Hematopoietic multipotent progenitor cell treated with erythropoietin and hydrocortisone succinate and interleukin-3 and kit ligand, for 8 days (in vitro differentiated cells): ENCODE measurements at regions not wholly inside any gene's neighbourhood (a gene's known extent, or its start where the extent isn't known, plus 50 kb on each side); places are given as distances from the start of the nearest gene placed in this dataset.

Experiments
- DNase-seq: peaks from one replicate; pipeline ENCODE4 v3.0.0-alpha.2; 2015

DNA sequence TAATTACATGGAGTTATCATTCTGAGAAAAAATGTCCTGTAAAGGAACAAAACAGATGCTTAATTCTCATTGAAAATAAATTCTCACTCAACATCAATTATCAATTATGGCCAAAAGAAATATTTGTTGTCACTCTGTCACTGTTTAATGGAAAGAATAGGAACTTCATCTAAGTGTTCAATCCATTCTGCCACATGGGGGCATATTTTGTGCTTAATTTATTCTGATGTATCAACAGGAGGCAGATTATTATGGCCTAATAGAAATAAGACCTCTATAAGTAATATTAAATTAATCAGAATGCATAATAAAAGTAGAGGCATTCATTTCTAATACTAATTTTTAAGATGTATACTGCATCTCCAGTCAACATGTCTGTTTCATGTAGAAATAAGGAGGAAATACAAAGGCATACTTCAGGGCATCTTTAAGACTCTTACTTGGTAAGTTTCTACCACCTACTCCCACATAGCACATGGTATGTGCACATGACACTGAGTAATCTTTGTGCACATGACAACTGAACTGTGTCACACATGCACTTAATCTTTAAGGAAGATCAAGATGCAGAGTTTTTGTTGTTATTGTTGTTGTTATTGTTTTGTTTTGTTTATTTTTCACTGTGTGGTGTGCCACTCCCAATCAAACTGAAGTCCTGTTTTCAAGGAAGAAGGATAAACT, 420.4 kb upstream of the SEMA3A start:
- DNase-seq, result no peak

DNA sequence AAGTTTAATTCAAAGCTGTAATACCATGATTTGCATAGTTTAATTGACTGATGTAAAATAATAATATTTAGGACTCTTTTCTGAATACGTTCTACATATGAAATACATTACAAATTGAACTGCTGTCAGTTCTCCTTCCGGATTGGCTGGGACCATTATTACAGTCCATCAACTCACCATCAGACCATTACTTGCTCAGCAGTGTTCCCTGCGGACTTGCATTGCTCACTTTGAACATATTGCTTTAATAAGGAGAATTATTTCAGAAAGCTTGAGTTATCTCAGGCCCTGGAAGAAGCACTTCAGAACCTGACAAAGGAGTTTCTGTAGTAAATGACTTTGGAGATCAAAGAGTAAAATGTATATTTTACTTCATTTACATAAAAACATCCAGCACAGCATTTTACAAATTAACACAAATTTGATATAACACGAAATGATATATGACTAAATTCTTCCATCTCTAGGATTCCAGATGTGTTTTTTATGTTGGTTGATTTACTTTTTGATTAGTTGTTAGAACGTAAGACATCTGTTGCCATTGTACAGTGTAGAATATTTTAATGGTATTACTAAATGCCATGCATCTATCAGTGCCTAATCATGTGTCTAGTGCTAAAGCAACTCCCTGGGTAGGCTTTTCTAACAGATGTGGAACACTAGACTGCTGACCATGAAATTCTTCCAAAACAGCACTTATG, 418.5 kb upstream of the SEMA3A start:
- DNase-seq, result no peak

DNA sequence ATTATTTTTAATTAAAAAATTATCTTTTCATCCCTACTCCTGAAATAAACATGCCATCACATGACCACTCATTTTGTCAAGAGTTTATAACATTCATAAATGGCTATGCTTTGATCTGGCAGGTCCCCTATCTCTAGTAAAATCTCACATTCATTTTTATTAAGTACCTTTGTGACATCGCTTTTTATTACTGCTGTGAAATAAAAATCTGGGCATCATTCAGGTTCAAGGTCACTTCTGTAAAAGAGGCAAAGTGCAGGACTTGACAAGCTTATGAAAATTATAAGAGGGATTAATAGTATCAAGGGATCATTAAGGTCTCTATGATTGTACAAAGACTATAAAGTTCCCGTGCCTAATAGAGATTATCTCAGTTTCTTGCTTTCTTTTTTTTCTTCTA, 416.8 kb upstream of the SEMA3A start:
- DNase-seq, result no peak

DNA sequence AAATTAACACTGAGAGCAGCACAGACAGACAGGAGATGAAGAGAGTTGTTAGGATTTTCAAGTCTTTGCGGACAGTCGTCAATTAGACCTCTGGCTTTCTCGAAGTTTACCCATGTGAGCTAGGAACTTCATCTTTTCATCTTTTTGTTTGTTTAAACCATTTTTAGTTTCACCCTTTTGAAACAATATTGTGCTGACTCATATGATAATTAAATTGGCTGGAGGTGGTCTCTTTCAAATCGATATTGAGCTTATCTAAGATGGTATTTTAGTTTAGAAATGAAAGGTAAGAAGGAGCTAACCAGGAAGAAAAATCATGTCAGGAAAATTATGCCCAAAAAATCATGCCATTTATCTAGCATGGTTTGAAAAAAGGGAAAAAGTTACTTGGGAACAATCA, 415.8 kb upstream of the SEMA3A start:
- no peak for DNase-seq

DNA sequence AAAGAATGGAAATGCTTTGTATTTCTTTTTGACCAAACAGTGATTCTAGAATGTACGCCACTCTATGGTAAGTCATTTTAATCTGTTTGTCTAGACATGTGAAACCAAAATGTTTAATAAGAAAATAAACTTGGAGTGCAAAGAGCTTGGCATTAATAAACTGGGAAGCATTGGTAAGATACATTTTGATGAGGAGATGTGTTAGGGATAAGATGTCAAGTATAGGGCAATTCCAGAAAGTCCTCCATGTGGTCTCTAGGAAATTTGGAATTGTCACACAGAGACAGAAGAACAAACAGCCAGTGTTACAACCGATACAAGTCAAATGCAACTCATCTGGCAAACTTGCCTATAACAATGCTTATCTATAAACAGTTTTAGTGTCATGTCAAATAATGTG, 410.7 kb upstream of the SEMA3A start:
- DNase-seq, result no peak

DNA sequence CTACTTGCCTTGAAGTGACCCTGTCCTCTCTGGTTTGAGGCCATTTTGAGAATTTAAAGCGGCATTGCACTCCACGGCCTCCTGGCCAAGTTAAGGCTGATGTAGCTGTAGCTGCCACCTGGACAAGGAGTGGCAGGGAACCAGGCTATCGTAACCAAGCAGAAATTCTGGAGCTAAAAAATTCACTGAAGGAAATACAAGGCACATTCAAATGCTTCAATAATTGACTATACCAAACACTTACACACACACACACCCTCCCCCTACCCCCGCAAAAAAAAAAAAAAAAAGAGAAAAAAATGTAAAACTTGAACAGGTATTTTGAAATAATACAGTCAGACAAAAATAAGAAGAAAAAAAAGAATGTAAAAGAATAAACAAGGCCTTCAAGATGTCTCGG, 409.0 kb upstream of the SEMA3A start:
- no peak for DNase-seq

DNA sequence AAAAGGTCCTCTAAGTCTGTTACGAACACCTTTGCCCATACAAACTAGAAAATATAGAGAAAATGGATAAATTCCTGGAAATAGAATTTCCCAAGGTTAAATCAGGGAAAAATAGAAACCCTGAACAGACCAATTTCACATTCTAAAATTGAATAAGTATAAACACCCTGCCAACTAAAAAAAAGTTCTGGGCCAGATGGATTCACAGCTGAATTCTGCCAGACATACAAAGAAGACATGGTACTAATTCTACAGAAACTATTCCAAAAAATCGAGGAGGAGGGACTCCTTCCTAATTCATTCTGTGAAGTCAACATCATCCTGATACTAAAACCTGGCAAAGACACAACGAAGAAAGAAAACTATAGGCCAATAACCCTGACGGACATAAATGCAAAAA, 400.4 kb upstream of the SEMA3A start:
- no peak for DNase-seq

DNA sequence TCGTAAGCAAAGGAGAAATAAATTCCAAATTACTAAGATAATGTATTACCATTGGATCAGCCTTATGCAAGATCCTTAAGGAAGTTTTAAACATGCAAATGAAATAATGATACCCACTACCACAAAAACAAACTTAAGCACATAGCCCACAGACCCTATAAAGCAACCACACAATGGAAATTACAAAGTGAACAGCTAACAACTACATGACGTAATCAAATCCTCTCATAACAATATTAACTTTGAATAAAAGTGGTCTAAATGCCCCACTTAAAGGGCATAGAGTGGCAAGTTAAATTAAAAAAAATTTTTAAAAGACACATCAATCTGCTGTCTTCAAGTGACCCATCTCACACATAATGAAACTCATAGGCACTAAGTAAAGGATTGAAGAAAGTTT, 397.3 kb upstream of the SEMA3A start:
- DNase-seq, result no peak

DNA sequence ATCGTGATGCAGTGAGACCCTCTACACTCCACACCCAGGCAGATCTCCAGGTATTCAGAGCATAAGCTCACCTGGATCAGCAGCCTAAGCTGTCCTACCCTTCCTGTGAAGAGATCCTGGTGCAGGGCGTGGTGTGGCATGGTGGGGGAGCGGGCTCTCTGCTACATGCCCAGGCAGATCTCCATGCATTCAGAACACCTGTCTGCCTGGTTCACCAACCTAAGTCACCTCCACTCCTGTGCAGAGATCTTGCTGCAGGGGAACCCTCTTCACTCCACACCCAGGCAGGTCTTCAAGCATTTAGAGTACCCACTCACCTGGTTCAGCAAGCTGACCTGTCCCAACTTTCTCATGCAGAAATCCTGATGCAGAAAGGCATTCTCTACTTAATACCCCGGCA, 394.4 kb upstream of the SEMA3A start:
- DNase-seq, result no peak

DNA sequence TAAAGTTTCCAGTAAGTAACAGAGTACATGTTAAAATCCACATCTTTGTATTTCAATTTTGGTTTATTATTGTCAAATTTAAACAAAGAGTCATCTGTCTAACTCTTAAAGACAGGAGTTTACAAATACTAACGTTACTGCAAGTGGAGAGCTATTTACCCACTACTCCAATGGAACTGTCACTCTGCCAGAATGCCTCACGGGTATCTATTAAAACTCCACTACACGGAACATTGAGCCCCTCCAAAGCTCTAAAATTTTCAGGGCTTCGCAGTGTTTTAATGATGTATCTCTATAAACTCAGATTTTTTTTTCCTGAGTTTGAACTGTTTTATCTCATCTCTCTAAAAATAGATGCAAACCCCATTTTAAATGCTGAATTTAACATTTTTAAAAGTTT, 388.7 kb upstream of the SEMA3A start:
- no peak for DNase-seq

DNA sequence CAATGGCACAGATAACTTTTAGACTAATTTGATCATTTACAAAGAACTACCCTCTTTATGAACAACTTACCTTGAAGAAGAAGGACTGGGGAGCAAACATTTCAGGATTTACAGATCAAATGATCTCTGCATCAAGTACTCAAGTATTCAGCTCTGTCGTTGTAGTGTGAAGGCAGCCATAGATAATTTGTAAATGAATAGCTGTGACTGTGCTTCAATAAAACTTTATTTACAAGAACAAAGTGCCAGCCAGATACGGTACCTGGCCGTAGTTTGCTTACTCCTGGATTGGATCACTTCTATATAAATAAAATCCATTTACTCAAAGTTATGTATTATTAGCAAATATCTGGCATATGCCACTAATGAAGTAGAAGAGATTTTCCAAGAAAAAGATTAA, 388.2 kb upstream of the SEMA3A start:
- no peak for DNase-seq

DNA sequence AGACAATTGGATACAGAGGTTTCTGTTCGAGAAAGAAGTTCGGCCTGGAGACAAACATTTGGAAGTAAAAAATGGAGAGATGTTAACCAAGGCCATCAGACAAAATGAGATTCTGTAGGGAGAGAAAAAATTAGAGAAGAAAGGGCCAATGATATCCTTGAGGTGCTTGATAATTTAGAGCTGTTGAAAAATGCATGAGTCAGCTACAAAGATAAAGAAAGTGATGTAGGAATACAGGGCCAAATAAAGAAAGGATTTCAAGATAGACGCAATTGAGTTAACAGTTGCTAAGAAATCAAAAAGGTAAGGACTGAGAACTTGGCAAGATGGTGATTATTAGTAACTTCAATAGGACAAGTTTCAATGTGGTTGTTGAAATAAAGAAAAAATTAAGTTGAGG, 384.2 kb upstream of the SEMA3A start:
- DNase-seq, result no peak

DNA sequence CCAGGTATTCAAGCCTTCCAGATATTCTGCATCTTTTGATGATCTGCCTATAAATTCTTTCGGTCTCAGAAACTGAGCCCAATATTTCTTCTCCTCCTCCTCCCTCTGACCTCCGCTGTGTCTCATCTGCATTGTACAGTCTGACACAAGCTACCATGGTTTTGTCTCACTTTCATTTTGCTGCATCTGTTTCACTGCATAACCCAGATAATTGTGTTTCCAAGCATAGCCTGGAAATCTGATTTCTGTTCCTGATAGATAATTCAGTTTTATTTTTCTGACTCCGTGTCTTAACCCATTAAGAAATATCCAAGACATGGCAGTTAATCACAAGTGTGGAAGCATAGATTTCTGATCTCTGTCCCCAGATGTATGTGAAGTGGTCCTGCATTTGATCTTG, 374.2 kb upstream of the SEMA3A start:
- no peak for DNase-seq

DNA sequence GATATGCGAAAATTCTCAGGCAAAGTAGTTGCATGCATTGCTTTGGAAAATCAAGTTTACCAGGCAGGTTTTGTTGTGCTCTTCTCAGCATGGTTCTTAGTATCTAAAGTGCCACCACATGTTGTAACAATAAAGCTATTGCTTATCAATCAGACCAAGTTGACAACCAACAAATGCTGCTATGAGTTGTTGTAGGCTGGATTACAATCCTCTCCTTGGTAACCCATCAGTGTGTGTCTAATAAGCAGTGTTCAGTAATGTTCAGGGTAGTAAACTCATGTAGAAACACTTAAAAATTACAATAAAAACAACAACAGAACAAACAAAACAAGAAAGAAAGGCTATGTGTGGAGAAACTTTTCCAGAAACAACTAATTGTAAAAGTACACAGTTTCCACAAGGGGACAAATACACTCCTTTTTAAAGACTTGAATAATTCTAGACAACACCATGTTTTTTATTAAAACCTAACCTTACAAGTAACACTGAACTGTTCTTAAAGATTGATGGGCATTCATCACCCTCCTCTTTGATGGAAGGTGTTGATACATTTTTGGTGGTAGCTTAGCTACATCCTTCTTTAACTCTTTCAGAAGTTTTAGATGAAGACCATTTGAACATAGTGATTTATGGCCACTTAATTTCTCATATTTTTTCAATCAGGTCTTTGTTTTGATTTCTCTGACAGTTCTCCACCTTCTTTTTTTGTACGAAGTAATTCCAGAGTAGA, 370.9 kb upstream of the SEMA3A start:
- DNase-seq, result no peak

DNA sequence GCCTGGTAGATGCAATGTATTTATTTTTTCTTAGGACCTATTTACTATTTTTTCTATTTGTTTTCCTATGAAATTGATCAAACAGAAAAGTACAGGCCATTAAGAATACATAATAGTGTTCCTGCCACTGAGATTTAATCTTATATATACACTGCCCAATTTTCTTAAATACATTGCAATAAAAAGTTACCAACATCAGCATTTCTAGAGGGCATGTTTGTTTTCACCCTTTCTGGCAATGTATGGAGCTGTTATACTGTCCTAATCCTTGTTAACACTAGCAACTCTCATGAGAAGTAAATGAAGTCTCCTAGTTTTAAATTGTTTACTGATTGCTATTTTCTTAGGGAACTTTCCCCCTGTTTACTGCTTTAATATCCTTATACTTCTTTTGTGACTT, 359.1 kb upstream of the SEMA3A start:
- no peak for DNase-seq

DNA sequence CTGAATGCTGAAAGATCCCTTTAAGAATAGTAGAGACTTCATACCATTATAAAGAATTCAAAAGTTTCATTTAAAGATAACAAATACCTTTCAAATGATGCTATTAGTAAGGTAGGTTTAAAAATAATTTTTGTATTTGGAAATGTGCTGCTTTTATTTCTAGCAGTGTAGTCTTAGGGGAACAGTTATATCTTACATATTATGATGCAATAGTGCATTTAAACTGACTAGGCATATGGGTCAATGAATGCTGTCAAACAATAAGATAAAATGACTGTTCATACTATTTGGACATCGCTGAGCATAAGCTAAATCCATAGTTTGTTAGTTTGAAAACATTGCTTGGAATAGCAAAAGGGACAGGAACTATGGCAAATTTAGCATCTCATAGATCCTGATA, 354.8 kb upstream of the SEMA3A start:
- no peak for DNase-seq

DNA sequence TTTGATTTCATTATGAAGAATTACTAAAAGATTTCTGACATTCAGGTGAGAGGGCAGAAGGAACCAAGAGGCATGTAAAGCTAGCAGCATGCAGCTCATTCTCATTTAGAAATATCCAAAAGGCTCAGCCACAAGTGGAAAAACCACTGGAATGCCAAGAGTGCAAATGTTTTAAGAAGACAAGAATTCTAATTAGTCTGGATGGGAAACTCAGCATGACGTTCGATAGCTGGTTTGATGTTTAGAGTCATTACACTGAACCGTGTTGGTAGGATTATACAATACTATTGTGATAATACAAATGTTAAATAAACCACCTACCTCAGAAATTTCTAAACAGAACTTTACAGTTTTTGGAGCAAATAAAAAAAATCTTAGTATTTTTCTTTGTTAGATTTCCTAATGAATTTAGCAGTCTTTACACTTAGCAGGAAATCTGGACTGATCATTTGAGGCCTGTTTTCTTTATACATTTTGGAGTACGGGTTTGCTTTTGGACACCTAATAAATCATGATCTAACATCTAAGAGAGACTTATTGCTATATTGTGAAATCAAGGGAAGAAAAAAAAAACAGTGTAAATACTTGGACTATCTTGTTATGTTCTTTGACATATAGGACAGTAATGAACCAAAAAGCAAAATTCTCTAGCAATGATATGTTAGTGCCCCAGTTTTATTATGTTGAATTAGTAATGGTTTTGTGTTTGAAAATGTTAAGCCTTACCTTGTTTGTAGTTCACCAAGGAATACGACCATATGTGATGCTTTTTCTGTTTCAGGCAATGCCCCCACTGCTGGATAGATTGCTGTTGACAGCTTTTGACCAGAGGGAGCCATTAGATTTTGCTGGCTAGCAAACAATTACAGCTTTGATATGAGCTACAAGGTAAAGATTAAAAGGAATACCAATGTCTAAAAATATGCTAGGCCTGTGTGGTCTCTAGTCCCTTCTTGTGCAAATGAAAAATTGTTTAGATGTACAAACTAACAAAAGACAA, 354.1 kb upstream of the SEMA3A start:
- DNase-seq, result no peak

DNA sequence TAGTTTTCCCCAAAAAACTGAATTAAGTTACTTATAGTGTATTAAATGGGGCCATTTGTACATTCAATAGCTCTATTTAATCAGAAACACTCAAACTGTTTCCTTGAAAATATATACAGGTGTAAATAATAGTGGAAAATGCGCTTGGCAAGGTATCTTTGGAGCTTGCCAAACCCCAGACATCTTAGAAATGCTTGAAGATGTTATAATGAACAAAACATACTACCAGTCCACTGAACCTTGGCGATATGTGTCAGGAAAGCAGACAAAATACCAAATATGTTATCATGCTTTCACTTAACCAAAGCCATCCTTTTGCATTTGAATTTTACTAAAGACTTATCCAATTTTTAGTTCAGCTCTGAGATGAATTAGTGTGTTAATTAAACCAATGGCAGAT, 352.7 kb upstream of the SEMA3A start:
- DNase-seq, result no peak

DNA sequence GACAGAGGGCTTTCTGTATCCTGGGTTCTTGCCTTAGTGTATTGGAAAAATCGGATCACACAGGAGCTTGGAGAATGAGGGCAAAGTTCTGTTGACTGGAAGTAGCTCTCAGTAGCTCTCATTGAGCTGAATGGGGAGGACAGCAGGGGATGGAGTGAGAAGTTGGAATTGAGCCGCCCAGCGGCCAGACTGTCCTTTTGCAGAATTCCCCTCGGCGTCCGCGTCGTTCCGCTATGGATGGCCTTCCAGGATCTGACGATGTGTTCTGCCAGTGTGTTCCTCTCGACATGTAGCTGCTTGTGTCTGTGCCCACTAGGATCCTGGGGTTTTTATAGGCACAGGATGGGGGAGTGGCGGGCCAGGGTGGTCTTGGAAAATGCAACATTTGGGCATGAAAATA, 351.8 kb upstream of the SEMA3A start:
- no peak for DNase-seq

DNA sequence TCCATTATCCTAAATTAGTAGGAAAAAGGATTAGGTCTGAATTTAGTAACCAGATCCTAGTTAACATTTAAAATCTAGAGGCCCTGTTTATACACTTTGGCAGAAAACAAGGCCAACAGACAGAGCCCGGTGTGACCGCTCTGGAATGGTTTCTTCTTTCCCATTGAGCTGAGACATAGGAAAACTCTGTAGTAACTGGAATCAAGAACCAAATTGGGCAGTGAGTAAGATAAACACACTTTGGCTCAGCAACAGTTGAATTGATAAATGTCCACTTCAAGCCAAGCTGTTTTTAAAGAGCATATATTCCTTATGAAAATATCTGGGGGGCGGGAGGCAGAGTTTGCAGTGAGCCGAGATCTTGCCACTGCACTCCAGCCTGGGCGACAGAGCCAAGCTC, 343.7 kb upstream of the SEMA3A start:
- no peak for DNase-seq

DNA sequence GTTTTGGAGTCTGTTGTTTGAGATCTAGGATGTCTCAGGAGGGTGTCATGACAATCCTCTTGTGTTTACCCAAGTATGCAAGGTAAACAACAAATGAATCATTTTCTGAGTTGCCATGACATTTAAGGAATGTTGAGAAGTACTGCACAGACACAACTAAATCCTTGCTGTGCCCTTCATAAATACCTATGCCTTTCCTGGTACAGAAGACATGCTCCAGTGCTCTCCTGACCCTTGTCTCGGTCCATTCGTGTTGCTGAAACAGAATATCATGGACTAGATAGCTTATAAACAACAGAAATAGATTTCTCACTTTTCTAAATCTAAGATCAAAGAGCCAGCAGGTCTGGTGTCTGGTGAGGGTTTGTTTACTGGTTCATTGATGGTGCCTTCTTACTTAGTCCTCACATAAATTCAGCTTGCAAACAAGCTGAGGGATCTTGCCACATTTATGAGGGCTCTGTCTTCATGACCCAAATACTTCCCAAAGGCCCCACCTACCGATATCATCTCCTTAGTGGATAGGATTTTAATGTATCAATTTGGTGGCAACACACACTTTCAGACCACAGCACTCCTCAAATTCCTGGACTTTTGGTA, 341.8 kb upstream of the SEMA3A start:
- DNase-seq, result no peak

DNA sequence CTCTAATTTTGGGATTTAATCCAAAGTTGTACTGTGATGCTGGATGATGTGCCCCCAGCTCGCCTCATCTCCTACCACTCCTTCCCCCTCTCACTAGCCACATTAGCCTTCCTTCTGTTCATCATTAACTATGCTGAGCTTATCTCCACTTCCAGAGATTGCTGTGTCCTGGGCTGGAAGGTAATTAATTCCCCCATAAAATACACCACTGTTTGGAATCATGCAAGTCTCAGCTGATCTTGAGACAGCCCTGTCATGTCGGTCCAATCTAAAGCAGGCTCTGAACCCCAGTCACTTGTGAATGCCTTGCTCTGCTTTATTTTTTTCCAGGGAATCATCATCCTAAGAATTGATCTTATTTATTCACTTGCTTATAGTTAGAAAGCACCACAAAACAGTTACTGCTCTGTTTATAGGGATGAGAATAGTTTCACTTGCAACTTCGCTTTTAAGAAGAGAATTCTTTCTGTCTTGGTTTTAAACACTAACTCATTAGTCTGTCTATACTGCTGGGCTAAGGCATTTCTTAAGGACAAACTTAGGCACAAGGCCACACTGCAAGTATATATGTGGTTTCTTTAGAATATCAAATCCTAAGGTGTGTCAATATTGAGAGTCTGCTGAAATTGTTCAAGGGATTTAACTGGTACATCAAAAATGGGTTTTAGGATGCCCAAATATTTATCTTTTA, 341.1 kb upstream of the SEMA3A start:
- no peak for DNase-seq
